ENCODE measurements at regions not wholly inside any gene's neighbourhood (a gene's known extent, or its start where the extent isn't known, plus 50 kb on each side); places are given as distances from the start of the nearest gene placed in this dataset.

DNA sequence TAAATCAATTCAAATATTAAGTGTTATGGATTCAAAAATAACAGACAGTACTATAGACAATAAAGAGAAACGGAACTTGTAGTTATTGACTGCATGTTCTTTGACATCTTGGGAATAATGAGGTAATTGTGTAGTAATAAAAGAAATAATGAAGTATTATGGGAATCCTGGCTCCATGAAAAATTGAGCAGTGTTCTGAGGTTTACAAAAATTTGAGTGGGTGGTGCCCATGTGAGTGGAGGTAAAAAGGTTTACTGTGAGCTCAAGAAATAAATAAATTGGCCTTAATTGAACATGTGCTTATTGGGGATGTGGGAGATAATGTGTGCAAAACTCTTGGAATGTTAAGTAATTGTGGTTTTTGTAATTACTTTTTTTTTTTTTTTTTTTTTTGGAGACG is 1013.7 kb upstream of the GJE1 start:
- Histone ChIP-seq H3K27me3 (ENCODE audit: low read length) (no peaks in the 10 kb centered on the region), H3K9ac (ENCODE audit: low read length) (no peak overlapping the region), H3K36me3 (ENCODE audit: low read length) (no peaks in the 10 kb centered on the region), H3K9me2 (replicated peaks; ENCODE audit: insufficient read depth, low read length) (no peaks in the 10 kb centered on the region), H3K4me3 (ENCODE audit: insufficient read depth, low read length, poor library complexity, severe bottlenecking) (no peak overlapping the region), H3K9me3 (ENCODE audit: insufficient read depth, low read length) (no peaks in the 10 kb centered on the region), H3K4me2 (ENCODE audit: low read depth, low read length, poor library complexity, severe bottlenecking) (no peak overlapping the region), H2AFZ (ENCODE audit: low read depth, low read length, severe bottlenecking) (no peak overlapping the region), H3F3A (ENCODE audit: insufficient read depth) (no peaks in the 10 kb centered on the region), H3K27ac (ENCODE audit: low read depth, low read length) (no peak overlapping the region), H3K79me2 (ENCODE audit: insufficient read depth, low read length) (no peaks in the 10 kb centered on the region), H4K20me1 (ENCODE audit: low read depth, low read length) (no peaks in the 10 kb centered on the region)
- no peak for TF ChIP-seq EZH2phosphoT487 (conservative IDR thresholded peaks at IDR 0.05; ENCODE audit: low read length)
- TF ChIP-seq, protein P1, sequence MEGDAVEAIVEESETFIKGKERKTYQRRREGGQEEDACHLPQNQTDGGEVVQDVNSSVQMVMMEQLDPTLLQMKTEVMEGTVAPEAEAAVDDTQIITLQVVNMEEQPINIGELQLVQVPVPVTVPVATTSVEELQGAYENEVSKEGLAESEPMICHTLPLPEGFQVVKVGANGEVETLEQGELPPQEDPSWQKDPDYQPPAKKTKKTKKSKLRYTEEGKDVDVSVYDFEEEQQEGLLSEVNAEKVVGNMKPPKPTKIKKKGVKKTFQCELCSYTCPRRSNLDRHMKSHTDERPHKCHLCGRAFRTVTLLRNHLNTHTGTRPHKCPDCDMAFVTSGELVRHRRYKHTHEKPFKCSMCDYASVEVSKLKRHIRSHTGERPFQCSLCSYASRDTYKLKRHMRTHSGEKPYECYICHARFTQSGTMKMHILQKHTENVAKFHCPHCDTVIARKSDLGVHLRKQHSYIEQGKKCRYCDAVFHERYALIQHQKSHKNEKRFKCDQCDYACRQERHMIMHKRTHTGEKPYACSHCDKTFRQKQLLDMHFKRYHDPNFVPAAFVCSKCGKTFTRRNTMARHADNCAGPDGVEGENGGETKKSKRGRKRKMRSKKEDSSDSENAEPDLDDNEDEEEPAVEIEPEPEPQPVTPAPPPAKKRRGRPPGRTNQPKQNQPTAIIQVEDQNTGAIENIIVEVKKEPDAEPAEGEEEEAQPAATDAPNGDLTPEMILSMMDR (IDR thresholded peaks at IDR 0.05; ENCODE audit: insufficient read depth, low read length, poor library complexity, severe bottlenecking), result no peak

DNA sequence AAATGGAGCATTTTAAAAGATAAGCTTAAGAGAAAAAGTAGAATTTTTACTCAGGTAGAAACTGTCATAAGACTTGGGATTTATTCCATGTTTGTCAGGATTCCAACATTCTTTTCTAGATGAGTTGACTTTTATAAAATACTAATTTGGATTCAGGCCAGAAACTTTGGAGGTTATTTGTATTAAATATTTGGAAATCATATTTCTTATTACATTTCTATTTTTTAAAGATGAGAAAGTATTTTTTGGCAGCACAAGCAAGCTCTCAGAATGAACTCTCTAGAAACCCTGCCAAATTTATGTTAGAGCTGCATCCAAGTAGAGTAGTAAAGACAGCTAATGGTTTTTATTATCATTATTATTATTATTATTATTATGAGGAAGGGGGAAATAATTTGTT is 1014.9 kb upstream of the GJE1 start:
- Histone ChIP-seq H4K20me1 (ENCODE audit: low read depth, low read length) (no peaks in the 10 kb centered on the region), H3K36me3 (ENCODE audit: low read length) (no peaks in the 10 kb centered on the region), H3F3A (ENCODE audit: insufficient read depth) (no peaks in the 10 kb centered on the region), H3K4me2 (ENCODE audit: low read depth, low read length, poor library complexity, severe bottlenecking) (no peak overlapping the region), H3K27me3 (ENCODE audit: low read length) (no peaks in the 10 kb centered on the region), H3K79me2 (ENCODE audit: insufficient read depth, low read length) (no peaks in the 10 kb centered on the region), H3K27ac (ENCODE audit: low read depth, low read length) (no peak overlapping the region), H3K9me2 (replicated peaks; ENCODE audit: insufficient read depth, low read length) (no peaks in the 10 kb centered on the region), H3K9me3 (ENCODE audit: insufficient read depth, low read length) (no peaks in the 10 kb centered on the region), H3K4me3 (ENCODE audit: insufficient read depth, low read length, poor library complexity, severe bottlenecking) (no peak overlapping the region), H2AFZ (ENCODE audit: low read depth, low read length, severe bottlenecking) (no peak overlapping the region), H3K9ac (ENCODE audit: low read length) (no peak overlapping the region)
- TF ChIP-seq, protein P1 (IDR thresholded peaks at IDR 0.05; ENCODE audit: insufficient read depth, low read length, poor library complexity, severe bottlenecking), result no peak
- TF ChIP-seq EZH2phosphoT487 (conservative IDR thresholded peaks at IDR 0.05; ENCODE audit: low read length), result no peak

DNA sequence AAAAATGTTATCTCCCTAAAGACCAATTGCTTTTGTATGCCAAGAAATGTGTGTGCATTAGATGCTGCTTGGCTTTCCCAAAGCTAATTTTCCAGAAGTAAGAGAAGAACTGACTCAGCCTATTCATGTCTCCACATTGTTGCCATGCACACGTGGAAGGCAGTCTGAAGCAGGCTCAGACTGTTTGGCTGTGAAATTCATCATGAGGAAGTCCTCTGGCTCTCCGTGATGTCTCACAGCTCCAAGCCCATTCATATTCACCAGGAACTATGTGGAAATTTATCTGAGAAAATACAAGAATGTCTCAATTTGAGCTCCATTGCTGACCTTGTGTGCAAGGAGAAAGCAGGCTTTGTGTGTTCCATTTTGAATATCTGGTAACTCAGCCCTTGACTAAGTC is 1022.2 kb upstream of the GJE1 start:
- Histone ChIP-seq H3K27ac (ENCODE audit: low read depth, low read length) (no peak overlapping the region), H3K79me2 (ENCODE audit: insufficient read depth, low read length) (no peaks in the 10 kb centered on the region)
- TF ChIP-seq, protein P1 (IDR thresholded peaks at IDR 0.05; ENCODE audit: insufficient read depth, low read length, poor library complexity, severe bottlenecking), result no peak
- no peak for TF ChIP-seq EZH2phosphoT487 (conservative IDR thresholded peaks at IDR 0.05; ENCODE audit: low read length)

More for the DNA sequence above, 1022.2 kb upstream of the GJE1 start:
- H3K9ac ChIP-seq (ENCODE audit: low read length), result no peak overlapping the region
- H3K27me3 ChIP-seq (ENCODE audit: low read length), result no peaks in the 10 kb centered on the region
- H3K4me2 ChIP-seq (ENCODE audit: low read depth, low read length, poor library complexity, severe bottlenecking), result no peak overlapping the region
- H4K20me1 ChIP-seq (ENCODE audit: low read depth, low read length), result no peaks in the 10 kb centered on the region
- H3K4me3 ChIP-seq (ENCODE audit: insufficient read depth, low read length, poor library complexity, severe bottlenecking), result no peak overlapping the region
- no peak overlapping the region for H2AFZ ChIP-seq (ENCODE audit: low read depth, low read length, severe bottlenecking)
- no peaks in the 10 kb centered on the region for H3K9me3 ChIP-seq (ENCODE audit: insufficient read depth, low read length)
- H3F3A ChIP-seq (ENCODE audit: insufficient read depth), result no peaks in the 10 kb centered on the region
- H3K36me3 ChIP-seq (ENCODE audit: low read length), result no peaks in the 10 kb centered on the region
- H3K9me2 ChIP-seq (replicated peaks; ENCODE audit: insufficient read depth, low read length), result no peaks in the 10 kb centered on the region
